ENCODE measurements at regions not wholly inside any gene's neighbourhood (a gene's known extent, or its start where the extent isn't known, plus 50 kb on each side); places are given as distances from the start of the nearest gene placed in this dataset.

- Histone ChIP-seq H3K9me3 (no peaks in the 10 kb centered on the region), H3K27ac (peak overlapping the region in 1 of 2 donors; percentile 73), H3K4me3 (no peak overlapping the region), H3K27me3 (no peaks in the 10 kb centered on the region), H3K4me1 (peaks cover 0 to 6% of the 10 kb centered on the region in 2 donors), H3K36me3 (no peaks in the 10 kb centered on the region)
- no peak for TF ChIP-seq CTCF (IDR thresholded peaks at IDR 0.05)
- no peak for DNase-seq (ENCODE audit: low spot score)
Observed at GRCh38 chr5:158541536-158542297, 558.0 kb downstream of the EBF1 start.

GRCh38 chr5:158538506-158539074, 561.1 kb downstream of the EBF1 start:
- Histone ChIP-seq H3K27ac (no peak overlapping the region), H3K27me3 (no peaks in the 10 kb centered on the region), H3K9me3 (no peaks in the 10 kb centered on the region), H3K4me1 (peaks cover 0 to 6% of the 10 kb centered on the region in 2 donors), H3K36me3 (no peaks in the 10 kb centered on the region), H3K4me3 (no peak overlapping the region)
- DNase-seq (ENCODE audit: low spot score): no peak
- TF ChIP-seq CTCF (IDR thresholded peaks at IDR 0.05): no peak

GRCh38 chr5:158537366-158537765, 562.4 kb downstream of the EBF1 start:
- H3K27ac ChIP-seq: no peak overlapping the region
- no peaks in the 10 kb centered on the region for H3K36me3 ChIP-seq
- no peaks in the 10 kb centered on the region for H3K9me3 ChIP-seq
- no peak overlapping the region for H3K4me3 ChIP-seq
- no peak for DNase-seq (ENCODE audit: low spot score)
- no peak for TF ChIP-seq CTCF (IDR thresholded peaks at IDR 0.05)
- H3K4me1 ChIP-seq: peaks cover 0 to 6% of the 10 kb centered on the region in 2 donors
- H3K27me3 ChIP-seq: no peaks in the 10 kb centered on the region

GRCh38 chr5:158534203-158534602, 565.5 kb downstream of the EBF1 start:
- DNase-seq (ENCODE audit: low spot score): no peak
- no peak for TF ChIP-seq CTCF (IDR thresholded peaks at IDR 0.05)
- Histone ChIP-seq H3K9me3 (no peaks in the 10 kb centered on the region), H3K4me3 (no peak overlapping the region), H3K4me1 (peaks cover 0 to 6% of the 10 kb centered on the region in 2 donors), H3K27me3 (no peaks in the 10 kb centered on the region), H3K36me3 (no peaks in the 10 kb centered on the region), H3K27ac (no peak overlapping the region)

- Histone ChIP-seq H3K4me1 (no peaks in the 10 kb centered on the region), H3K27me3 (no peaks in the 10 kb centered on the region), H3K36me3 (no peaks in the 10 kb centered on the region), H3K27ac (no peak overlapping the region), H3K9me3 (no peaks in the 10 kb centered on the region), H3K4me3 (no peak overlapping the region)
- no peak for DNase-seq (ENCODE audit: low spot score)
- TF ChIP-seq CTCF (IDR thresholded peaks at IDR 0.05): no peak
Observed at GRCh38 chr5:158532739-158533138, 567.0 kb downstream of the EBF1 start.
